Endothelial cell of umbilical vein (primary cell): ENCODE measurements at regions not wholly inside any gene's neighbourhood (a gene's known extent, or its start where the extent isn't known, plus 50 kb on each side); places are given as distances from the start of the nearest gene placed in this dataset.

Source experiments
- BruUV-seq: library from RNA; stranded (reverse); fragments of 400-500 nt; replicated peaks from 2 replicates; lab custom pipeline; 2021; lab: Mats Ljungman, UMichigan
- CTCF ChIA-PET: fragments of 300-600, 350-600 bp; sonication (Branson Sonifier 250); formaldehyde crosslinking; loops from one replicate; lab custom pipeline; 2021; ENCODE audit warnings: antibody characterized with exemption, inconsistent platforms; lab: Charles Lee
- POLR2A ChIA-PET: fragments of 300-600, 350-600 bp; sonication (Branson Sonifier 250); formaldehyde crosslinking; loops from one replicate; lab custom pipeline; 2021; ENCODE audit warnings: antibody characterized with exemption, inconsistent platforms; lab: Charles Lee
- DNase-seq: peaks from one replicate; pipeline ENCODE4 v3.0.0-alpha.2; 2011; ENCODE audit warnings: low read depth, low spot score
- FAIRE-seq: peaks from 2 replicates; lab custom pipeline; 2011; peaks lifted over from hg19 to GRCh38; lab: Jason Lieb, UNC
- H2AFZ ChIP-seq: 2 replicates; pipeline ENCODE4 v1.6.0; 2012; ENCODE audit warnings: low read depth, low read length, control low read depth, inconsistent platforms
- H3K27ac ChIP-seq: 2 replicates; pipeline ENCODE4 v1.5.1; 2011; ENCODE audit warnings: low read depth, mild to moderate bottlenecking, control low read depth, low read length, moderate library complexity; ENCODE audit not compliant: insufficient read depth
- H3K27me3 ChIP-seq, 2 experiments: 2 replicates each; pipeline versions ENCODE4 v1.6.0 to v1.6.1; 2011; ENCODE audit warnings: low read length in 2 of 2, mixed read lengths in 1 of 2; ENCODE audit not compliant: control insufficient read depth in 2 of 2, insufficient read depth in 2 of 2
- H3K36me3 ChIP-seq, 2 experiments: 2 replicates in 1 of 2; 3 replicates in 1 of 2; pipeline ENCODE4 v1.5.1; 2011; ENCODE audit warnings: low read length in 2 of 2, mild to moderate bottlenecking in 1 of 2, moderate library complexity in 1 of 2; ENCODE audit not compliant: control insufficient read depth in 2 of 2, insufficient read depth in 2 of 2; ENCODE audit errors: extremely low read depth in 1 of 2
- H3K4me1 ChIP-seq: 3 replicates; pipeline ENCODE4 v1.5.1; 2011; ENCODE audit warnings: mild to moderate bottlenecking, low read length; ENCODE audit not compliant: control insufficient read depth, insufficient read depth; ENCODE audit errors: extremely low read depth
- H3K4me2 ChIP-seq: 2 replicates; pipeline ENCODE4 v1.6.1; 2011; ENCODE audit warnings: low read length, control low read depth, mixed read lengths; ENCODE audit not compliant: insufficient read depth
- H3K4me3 ChIP-seq, 3 experiments: fragments of 200-600 bp in 1 of 3; sonication (generic), shearing (Covaris generic) in 1 of 3; replicated peaks in 1 of 3; 2 replicates each; pipeline ENCODE4 v1.5.1; 2011 to 2016; ENCODE audit warnings: control low read depth in 3 of 3, low read length in 3 of 3, mild to moderate bottlenecking in 2 of 3, inconsistent platforms in 1 of 3, low read depth in 1 of 3, moderate library complexity in 1 of 3; ENCODE audit not compliant: insufficient read depth in 1 of 3
- H3K79me2 ChIP-seq: 2 replicates; pipeline ENCODE4 v1.6.0; 2012; ENCODE audit warnings: low read length, inconsistent platforms; ENCODE audit not compliant: control insufficient read depth, insufficient read depth
- H3K9ac ChIP-seq: replicated peaks from 2 replicates; pipeline ENCODE3; 2011; ENCODE audit warnings: low read length, control low read depth; ENCODE audit not compliant: insufficient read depth; ENCODE audit errors: extremely low read depth
- H3K9me1 ChIP-seq: replicated peaks from 3 replicates; pipeline ENCODE4 v1.6.0; 2011; ENCODE audit warnings: mild to moderate bottlenecking, low read length; ENCODE audit not compliant: control insufficient read depth, insufficient read depth; ENCODE audit errors: extremely low read depth
- H3K9me3 ChIP-seq: replicated peaks from 2 replicates; pipeline ENCODE4 v1.5.1; 2012; ENCODE audit warnings: low read length, inconsistent platforms; ENCODE audit not compliant: control insufficient read depth, insufficient read depth
- H4K20me1 ChIP-seq: replicated peaks from 2 replicates; pipeline ENCODE3; 2011; ENCODE audit warnings: mild to moderate bottlenecking, low read length; ENCODE audit not compliant: control insufficient read depth, insufficient read depth; ENCODE audit errors: extremely low read depth
- EZH2 ChIP-seq: IDR thresholded peaks from 2 replicates; pipeline ENCODE4 v1.6.1; 2012; ENCODE audit warnings: borderline replicate concordance, low read depth, mild to moderate bottlenecking, moderate library complexity, low read length, inconsistent platforms; ENCODE audit not compliant: severe bottlenecking
- FOS ChIP-seq: IDR thresholded peaks from 2 replicates; pipeline ENCODE4 v1.6.1; 2011; ENCODE audit warnings: mild to moderate bottlenecking, low read length, moderate library complexity, borderline replicate concordance; ENCODE audit not compliant: insufficient read depth
- GATA2 ChIP-seq: IDR thresholded peaks from 2 replicates; pipeline ENCODE4 v1.7.0; 2011; ENCODE audit warnings: low read depth, mild to moderate bottlenecking, moderate library complexity, mixed read lengths, low read length; ENCODE audit not compliant: insufficient read length, insufficient read depth
- JUN ChIP-seq: IDR thresholded peaks from 2 replicates; pipeline ENCODE4 v1.6.1; 2011; ENCODE audit warnings: borderline replicate concordance, low read depth; ENCODE audit not compliant: insufficient read length, insufficient read depth
- MYC ChIP-seq: IDR thresholded peaks from one replicate; pipeline ENCODE4 v1.6.1; 2011; ENCODE audit warnings: mild to moderate bottlenecking, low read depth, low read length
- POLR2A ChIP-seq: IDR thresholded peaks from 2 replicates; pipeline ENCODE4 v1.6.1; 2012; ENCODE audit warnings: low read depth, mild to moderate bottlenecking, control low read depth, low read length
- POLR2AphosphoS5 ChIP-seq: IDR thresholded peaks from 2 replicates; pipeline ENCODE4 v1.6.1; 2012; ENCODE audit warnings: low read depth, mild to moderate bottlenecking, control low read depth, low read length, moderate library complexity; ENCODE audit not compliant: insufficient read depth
- dilution Hi-C: fragments of 300-500 bp; cut with MboI; formaldehyde crosslinking; loops from one replicate; pipeline ENCODE4 v1.15.0; 2019; ENCODE audit warnings: low sequenced_read_pairs; ENCODE audit not compliant: extremely low pct_ligation_motif_present
- intact Hi-C: fragments of 100-400 bp; cut with micrococcal nuclease; formaldehyde crosslinking; loops from one replicate; pipeline ENCODE4 v1.10.0; 2022
- TF ChIP-seq, protein P1 (sequence below): IDR thresholded peaks from 2 replicates; pipeline ENCODE4 v1.6.1; 2011; ENCODE audit not compliant: insufficient read depth, insufficient read length
- TF ChIP-seq, protein P2 (sequence below), 2 donors: IDR thresholded peaks; 1 replicate in 1 of 2; 2 replicates in 1 of 2; pipeline ENCODE4 v1.5.1; 2011; ENCODE audit warnings: low read length in 2 of 2, mild to moderate bottlenecking in 2 of 2, moderate library complexity in 2 of 2, control low read depth in 1 of 2, inconsistent platforms in 1 of 2, low read depth in 1 of 2; ENCODE audit not compliant: insufficient read depth in 1 of 2; ENCODE audit errors: extremely low read depth in 1 of 2

DNA sequence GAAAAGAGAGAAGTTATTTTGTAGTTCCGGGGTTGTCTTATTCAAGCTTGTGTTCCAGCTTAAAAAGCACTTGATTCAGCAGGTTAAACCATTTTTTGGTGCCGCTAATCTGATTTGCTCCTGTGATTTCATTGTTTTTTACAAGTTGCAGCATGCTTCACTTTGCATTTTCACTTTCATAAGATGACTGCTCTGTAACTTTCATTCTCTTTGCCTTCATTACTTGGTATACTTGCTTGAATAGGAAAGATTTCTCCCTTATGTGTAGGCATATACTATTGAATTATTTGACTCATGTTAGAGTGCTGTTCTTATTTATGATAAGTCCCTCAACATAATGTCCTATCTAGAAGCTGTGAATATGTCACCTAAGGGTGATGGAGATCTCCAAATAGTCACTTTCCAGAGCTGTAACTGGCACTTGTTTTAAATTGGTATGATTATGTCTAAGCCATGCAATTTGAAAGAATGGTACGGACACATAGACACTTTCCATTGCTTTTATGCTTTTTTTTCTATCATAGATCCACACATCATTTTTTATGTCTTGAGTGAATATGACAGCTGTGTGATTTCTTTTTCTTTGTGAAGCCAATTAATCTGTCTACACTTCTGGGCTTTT lies 254.5 kb downstream of the DSEL start:
- FAIRE-seq, result no peak
- H3K4me2 ChIP-seq, result no peak overlapping the region
- no peaks in the 10 kb centered on the region for H3K9me3 ChIP-seq
- intact Hi-C loops, result no loop called here
- no peak for DNase-seq
- peaks cover 26% of the 10 kb centered on the region for H3K4me1 ChIP-seq
- no peak overlapping the region for H3K27ac ChIP-seq
- no peak for TF ChIP-seq GATA2
- TF ChIP-seq, protein P1, sequence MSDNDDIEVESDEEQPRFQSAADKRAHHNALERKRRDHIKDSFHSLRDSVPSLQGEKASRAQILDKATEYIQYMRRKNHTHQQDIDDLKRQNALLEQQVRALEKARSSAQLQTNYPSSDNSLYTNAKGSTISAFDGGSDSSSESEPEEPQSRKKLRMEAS, result no peak
- TF ChIP-seq EZH2, result no peak
- TF ChIP-seq, protein P2, sequence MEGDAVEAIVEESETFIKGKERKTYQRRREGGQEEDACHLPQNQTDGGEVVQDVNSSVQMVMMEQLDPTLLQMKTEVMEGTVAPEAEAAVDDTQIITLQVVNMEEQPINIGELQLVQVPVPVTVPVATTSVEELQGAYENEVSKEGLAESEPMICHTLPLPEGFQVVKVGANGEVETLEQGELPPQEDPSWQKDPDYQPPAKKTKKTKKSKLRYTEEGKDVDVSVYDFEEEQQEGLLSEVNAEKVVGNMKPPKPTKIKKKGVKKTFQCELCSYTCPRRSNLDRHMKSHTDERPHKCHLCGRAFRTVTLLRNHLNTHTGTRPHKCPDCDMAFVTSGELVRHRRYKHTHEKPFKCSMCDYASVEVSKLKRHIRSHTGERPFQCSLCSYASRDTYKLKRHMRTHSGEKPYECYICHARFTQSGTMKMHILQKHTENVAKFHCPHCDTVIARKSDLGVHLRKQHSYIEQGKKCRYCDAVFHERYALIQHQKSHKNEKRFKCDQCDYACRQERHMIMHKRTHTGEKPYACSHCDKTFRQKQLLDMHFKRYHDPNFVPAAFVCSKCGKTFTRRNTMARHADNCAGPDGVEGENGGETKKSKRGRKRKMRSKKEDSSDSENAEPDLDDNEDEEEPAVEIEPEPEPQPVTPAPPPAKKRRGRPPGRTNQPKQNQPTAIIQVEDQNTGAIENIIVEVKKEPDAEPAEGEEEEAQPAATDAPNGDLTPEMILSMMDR (IDR thresholded peaks at IDR 0.05; ENCODE audit: extremely low read depth in 1 of 2, insufficient read depth in 1 of 2, low read depth in 1 of 2, low read length in 2 of 2), result no peak
- no peak for TF ChIP-seq JUN
- TF ChIP-seq POLR2A, result no peak
- no peak for TF ChIP-seq POLR2AphosphoS5
- no peak for TF ChIP-seq MYC
- TF ChIP-seq FOS, result no peak
- dilution Hi-C loops, result no loop called here
- no peaks in the 10 kb centered on the region for H4K20me1 ChIP-seq
- no peak overlapping the region for H2AFZ ChIP-seq
- H3K36me3 ChIP-seq, result no peaks in the 10 kb centered on the region
- H3K9ac ChIP-seq, result no peak overlapping the region
- POLR2A ChIA-PET, result no interaction called here
- CTCF ChIA-PET, result interaction anchor here (0.7 to 1.3 kb wide), 2 partner anchors 13 to 18 kb away, joined by 3 to 4 read pairs; no protein-coding TSS in a partner anchor
- no peaks in the 10 kb centered on the region for H3K79me2 ChIP-seq
- no peak overlapping the region for H3K4me3 ChIP-seq
- H3K27me3 ChIP-seq, result no peaks in the 10 kb centered on the region
- H3K9me1 ChIP-seq, result no peaks in the 10 kb centered on the region
- no TSS peak for BruUV-seq
